NOMO-1 (cell line): ENCODE measurements at regions not wholly inside any gene's neighbourhood (a gene's known extent, or its start where the extent isn't known, plus 50 kb on each side); places are given as distances from the start of the nearest gene placed in this dataset.
"Not testable (repeated sequence)": the region's sequence is repeated elsewhere in the genome, so short reads cannot be mapped to it uniquely, and the experiment has no call there.

Source experiments
- DNase-seq, 2 experiments: peaks; one replicate each; lab custom pipeline; 2025; ENCODE audit not compliant: unreplicated experiment in 2 of 2; lab: John Stamatoyannopoulos, UW

GRCh38 chr2:104904889-104905288, 51.0 kb downstream of the POU3F3 start:
- DNase-seq: no peak

DNA sequence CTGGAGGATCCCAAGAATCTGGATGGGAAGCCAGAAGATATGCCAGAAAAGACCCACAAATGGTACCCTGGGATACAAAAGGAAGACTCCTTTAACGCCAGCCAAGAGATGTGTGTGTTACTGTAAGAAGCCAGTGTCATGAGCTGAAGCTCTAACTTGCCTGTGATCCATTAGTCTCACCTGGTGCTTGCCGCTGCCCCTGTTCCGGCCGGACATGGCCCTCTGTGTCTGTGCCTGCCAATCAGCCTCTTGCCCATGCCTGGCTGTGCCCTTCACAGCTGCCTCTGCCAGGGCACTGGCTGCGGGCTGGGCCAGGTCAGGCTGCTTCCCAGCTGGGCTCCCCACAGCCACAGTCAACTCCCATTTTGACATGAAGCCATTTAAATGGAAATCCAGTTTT, 55.4 kb downstream of the POU3F3 start:
- DNase-seq: no peak

- no peak for DNase-seq
Observed at GRCh38 chr2:104914509-104914908, 60.6 kb downstream of the POU3F3 start.

GRCh38 chr2:104915107-104915793, 61.3 kb downstream of the POU3F3 start:
- no peak for DNase-seq

DNA sequence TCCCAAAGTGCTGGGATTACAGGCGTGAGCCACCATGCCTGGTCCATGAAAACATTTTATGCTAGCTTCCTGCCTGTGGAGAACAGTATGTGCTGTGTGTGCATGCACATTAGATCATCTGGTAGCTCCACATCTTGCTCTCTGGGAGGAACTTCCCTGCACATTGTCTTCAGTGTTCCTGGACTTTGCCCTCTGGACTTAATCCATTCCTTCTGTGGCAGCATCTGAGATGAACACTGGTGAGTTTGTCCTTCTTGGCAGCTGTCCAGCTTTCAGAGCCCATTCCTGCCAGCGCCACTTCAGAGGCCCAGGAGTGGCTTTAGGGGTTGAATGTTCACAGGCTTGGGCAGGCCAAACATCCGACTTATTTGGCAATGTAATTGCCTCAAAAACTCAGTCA, 65.2 kb downstream of the POU3F3 start:
- DNase-seq: no peak

DNA sequence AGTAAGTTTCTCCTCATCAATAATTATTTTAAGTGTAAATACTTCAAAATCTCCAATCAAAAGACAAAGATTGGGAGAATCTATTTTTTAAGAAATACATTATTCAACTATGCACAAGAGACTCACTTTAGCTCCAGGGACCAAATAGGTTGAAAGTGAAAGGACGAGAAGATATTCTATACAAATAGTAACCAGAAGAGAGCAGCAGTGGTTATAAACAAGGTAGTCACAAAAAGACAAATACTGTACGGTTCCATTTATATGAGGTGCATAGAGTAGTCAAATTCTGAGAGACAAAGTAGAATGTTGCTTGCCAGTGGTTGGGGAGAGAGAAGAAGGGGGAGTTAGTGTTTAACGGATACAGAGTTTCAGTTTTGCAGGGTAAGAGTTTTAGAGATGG, 69.8 kb downstream of the POU3F3 start:
- no peak for DNase-seq

GRCh38 chr2:104929663-104930062, 75.7 kb downstream of the POU3F3 start:
- no peak for DNase-seq

- DNase-seq: no peak
Observed at GRCh38 chr2:104930732-104931131, 76.8 kb downstream of the POU3F3 start.

DNA sequence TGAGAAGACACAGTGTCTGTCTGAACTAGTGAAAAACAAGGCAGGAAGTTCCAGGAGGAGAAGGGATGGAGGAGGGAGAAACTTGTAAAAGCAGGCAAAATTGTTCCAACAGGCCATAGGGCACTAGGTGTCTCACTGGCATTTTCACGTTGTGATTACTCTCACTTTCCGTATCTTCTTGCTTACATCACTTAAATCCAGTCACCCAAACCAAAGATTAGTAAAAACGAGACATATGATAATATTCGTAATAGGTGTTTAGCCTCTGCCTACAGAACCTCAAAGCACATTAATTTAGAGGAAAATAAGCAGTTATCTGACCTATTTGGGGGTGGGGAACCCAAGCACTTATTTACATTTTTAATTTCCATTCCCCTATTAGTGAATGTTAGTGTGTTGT, 78.3 kb downstream of the POU3F3 start:
- DNase-seq: no peak

DNA sequence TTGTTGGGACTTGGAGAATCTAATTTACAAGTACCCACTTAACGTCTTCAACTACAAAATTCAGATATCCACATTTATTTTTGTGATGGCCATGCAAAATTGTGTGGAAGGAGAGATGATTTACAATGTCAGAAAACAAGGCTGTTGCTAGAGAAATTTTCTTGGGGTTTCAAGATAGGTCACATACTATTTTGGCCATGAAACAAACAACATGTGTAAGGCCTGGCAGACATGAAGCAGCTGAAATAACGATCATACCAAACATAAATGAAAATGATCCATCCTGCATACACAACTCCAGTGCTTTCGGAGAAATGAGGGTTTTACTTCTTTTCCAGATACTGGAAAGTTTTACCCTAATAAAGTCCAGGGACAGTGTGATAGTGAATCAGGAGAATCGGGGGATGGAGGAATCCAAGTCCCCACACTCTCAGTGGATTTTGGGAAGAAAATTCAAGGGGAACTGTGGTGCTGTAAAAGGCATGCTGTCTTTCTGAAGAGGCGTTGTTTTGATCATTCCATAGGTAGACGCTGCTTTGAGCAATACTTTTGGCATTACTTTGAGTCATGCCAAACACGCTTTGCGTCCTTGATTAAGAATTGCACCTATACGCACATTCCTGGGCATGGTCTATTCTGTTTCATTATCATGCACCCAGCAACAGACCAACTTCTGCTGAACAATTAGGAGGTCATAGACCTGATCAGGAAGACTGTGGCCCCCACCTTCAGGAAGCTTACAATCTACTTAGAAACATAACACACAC, 79.4 kb downstream of the POU3F3 start:
- DNase-seq: no peak

DNA sequence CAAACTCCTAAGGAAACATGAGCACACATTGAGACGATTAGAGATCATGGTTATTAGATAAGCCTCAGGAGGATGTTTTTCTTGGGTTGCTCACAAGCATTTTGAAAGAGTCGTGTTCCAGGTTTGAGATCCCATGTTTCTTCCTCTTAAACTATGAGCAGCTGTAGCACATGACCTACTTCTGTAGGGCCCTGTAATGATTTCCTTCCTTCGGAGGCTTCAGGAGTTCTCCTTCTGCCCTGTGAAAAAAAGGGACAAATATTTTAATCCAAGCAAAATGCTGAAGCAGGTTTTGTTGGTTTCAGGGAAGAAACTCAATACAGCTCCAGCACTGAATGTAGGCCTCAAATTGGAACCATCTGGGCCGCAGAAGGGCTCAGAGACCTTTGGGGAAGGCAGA, 82.6 kb downstream of the POU3F3 start:
- no peak for DNase-seq

DNA sequence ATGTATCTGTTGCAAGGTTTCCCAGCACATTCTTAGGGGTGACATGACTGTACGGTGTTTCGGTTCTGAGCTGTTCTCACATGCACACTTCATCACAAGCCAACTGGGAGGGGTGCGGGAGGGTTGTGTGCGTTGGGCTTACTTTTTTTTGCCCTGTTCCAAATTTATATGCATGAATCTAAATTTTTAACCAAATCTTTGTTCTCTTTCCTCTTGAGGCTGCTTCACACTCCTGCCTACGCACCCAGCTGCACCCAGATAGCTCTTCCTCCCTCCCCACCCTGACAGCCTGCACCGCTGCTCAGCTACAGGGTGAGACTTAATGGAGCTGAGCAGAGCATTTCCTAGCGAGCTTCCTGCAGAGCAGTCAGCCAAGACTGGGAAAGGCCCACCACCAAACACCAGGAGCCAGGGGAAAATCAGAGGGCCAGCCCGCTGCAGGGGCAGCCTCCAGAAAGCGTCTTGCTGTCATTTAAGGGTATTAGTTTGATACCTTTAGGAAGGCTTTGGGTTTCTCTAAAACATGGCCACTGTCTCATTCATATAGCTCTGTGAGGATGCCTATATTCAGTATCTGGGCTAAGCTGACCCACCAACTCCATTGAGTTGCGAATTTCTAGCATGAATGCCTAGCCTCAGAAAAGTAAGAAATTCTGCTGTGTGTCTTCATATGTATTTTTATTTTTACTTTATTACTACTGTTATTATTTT, 84.5 kb downstream of the POU3F3 start:
- no peak for DNase-seq

DNA sequence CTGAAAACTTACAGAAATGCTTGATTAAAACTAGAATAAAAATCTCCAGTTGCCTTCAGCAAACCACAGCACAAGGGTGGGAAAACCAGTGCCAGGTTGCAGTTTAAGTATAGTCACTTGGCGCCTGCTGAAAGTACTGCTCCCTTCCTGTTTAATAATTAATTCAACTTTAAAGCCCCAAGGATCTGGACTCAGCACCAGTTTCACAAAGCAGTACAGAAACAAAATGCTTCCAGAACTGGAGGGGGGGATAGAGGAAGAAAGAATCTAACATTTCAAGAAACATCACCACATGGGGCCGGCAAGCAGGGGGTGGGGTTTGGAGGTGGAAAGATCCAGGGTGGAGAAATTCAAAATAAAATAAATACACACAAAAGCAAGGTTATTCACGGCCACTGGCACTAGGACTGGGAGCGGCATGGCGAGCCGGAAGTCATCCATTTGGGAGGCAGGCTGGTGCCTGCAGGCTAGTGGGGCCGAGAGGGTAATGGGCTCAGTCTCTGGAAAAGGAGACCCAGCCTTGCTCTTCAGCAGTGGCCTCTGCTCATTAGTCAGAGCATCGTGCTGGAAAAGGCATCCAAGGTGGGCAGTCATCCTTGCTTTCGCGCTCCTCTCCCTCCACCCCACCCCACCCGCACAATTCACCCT, 85.8 kb downstream of the POU3F3 start:
- DNase-seq: no peak

DNA sequence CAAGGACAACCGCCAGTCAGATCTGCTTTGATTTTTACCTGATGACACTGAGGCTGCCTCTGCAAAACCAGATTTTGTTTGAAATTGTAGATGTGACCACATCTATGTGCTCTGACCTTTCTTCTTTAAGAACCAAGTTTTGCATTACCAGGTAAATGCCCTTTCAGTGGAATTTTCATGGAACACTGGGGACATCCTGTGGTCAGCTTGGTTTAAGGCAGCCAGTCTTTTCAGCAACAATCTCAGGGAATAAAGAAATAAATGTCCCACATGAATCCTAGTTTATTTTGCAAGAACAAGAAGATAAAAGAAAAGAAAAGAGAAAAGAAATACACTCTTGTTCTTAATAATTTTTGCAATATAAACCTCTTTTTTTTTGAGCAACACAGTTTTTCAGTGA, 90.6 kb downstream of the POU3F3 start:
- no peak for DNase-seq

DNA sequence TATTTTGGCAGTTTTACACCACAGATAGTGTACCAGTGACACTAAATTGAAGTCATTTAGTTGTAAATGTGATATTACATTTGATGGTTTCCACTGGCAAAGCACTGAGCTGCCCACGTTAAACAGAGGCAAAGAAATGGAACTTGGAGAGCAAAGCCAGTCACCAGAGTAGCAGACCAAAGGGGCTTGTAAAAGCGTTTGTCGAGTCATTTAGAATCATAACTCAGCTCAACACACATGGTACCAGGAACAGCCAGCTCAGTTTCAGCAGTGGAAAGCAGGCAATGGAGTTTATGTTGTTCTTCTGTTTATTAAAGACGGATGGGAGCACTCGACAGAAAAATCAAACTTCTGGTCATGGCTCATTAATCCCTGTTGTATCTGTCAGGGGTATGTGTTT, 91.2 kb downstream of the POU3F3 start:
- DNase-seq: no peak

DNA sequence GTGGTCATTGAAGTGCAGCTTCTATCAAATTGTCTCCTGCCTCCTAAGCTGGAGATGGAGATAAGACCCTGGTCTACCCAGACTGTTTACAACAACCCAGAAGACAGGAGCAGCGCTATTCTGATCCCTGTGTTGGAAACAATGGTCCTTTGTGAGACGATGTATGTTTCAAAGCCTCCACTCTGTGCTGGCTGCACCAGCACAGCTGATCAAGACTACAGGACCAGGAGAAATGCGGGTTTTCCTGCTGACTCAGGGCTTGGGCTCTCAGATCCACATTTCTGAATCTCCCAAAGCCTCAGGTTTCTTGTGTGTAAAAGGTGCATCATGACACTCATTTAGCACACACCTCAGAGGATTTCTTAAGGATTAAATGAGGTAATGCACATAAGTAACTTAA, 92.0 kb downstream of the POU3F3 start:
- DNase-seq: no peak

GRCh38 chr2:104947456-104947855, 90.4 kb upstream of the MRPS9 start:
- DNase-seq: not testable (repeated sequence)

DNA sequence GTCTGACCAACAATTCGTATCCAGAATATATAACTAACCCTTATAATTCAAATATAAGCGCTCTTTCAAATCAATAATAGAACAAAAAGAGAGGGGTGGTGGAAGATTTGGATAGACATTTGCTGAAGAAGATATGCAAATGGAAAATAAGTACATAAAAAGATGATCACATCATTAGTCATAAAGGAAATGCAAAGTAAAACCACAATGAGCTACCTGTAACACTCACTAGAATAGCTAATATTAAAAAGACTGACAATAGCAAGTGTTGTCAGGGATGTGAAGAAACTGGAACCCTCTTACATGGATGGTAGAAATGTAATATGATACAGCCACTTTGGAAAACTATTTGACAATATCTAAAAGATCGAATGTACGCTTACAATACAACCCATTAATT, 84.9 kb upstream of the MRPS9 start:
- DNase-seq: no peak

DNA sequence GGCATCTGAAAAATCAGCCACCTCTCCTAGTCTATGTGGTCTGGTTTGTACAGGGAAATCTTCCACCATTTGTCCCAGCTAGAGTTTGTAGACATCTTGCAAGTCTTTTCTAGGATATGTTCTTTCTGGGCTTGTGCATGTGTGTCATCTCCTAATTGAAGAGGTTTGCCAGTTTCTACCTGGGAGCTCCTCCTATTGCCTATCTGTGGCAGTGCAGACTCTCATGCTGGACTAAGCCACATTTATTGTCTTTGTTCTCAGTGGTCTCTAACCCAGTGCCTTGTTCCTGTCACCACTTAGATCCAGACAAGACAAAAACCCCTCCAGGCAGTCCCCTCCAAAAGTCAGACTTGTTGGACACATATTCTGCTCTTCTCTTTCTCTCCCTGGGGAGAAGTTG, 72.0 kb upstream of the MRPS9 start:
- no peak for DNase-seq

DNA sequence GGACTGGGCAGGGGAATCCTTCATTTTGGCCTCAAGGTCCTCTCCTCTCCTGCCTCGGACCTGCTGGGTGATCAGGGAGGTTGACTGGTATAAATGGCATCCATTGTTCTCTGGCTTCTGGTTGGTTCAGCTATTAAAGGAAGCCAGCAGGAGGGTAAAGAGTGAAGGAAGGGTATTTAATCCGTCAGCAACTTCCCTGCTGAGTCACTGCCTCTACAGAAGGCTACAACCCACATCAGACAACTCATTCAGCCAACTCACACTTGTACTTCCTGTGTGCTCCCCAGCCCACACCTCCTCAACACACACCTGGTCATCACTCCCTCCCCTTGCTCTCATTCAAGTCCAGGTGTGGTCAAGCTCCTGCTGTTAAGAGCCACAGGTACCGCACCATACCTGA, 68.3 kb upstream of the MRPS9 start:
- DNase-seq: no peak

DNA sequence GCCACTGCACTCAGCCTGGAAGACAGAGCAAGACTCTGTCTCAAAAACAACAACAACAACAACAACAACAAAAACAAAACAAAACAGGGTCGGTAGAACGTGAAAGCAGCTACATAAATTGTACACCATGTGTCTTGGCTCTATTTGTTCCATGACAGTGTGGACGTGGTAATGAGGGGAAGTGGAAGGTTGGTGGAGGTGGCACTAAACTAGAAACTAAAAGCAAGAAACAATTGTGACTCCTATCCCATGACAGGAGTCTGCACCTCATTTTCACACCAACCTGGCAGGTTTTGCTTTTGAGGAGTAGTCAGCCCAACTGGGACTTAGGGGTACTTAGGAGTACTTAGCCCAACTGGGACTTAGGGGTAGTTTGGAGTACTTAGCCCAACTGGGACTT, 62.5 kb upstream of the MRPS9 start:
- DNase-seq: no peak
